ENCODE measurements at regions not wholly inside any gene's neighbourhood (a gene's known extent, or its start where the extent isn't known, plus 50 kb on each side); places are given as distances from the start of the nearest gene placed in this dataset.

DNA sequence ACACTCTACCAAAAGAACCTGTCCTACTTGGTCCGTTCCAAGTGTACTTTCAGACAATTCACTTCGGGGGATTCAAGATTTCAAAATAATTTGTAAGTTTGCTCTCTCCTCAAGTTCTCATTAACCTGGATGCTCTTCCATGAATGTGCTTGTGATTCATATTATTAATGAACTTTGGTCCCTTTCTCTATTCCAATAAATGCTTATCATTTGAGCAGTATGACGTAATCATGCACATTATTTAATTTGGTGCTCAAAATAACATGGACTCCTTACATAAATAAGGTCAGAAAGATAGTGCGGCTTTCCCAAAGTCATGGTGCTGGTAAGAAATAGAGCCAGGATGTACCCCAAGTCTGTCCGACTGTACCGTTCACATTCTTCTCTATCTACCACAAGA lies 323.2 kb upstream of the SLCO3A1 start:
- TF ChIP-seq EZH2 (IDR thresholded peaks at IDR 0.05; ENCODE audit: low read length, missing control alignments), result no peak
- TF ChIP-seq, protein P1, sequence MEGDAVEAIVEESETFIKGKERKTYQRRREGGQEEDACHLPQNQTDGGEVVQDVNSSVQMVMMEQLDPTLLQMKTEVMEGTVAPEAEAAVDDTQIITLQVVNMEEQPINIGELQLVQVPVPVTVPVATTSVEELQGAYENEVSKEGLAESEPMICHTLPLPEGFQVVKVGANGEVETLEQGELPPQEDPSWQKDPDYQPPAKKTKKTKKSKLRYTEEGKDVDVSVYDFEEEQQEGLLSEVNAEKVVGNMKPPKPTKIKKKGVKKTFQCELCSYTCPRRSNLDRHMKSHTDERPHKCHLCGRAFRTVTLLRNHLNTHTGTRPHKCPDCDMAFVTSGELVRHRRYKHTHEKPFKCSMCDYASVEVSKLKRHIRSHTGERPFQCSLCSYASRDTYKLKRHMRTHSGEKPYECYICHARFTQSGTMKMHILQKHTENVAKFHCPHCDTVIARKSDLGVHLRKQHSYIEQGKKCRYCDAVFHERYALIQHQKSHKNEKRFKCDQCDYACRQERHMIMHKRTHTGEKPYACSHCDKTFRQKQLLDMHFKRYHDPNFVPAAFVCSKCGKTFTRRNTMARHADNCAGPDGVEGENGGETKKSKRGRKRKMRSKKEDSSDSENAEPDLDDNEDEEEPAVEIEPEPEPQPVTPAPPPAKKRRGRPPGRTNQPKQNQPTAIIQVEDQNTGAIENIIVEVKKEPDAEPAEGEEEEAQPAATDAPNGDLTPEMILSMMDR (conservative IDR thresholded peaks at IDR 0.05 in 1 of 2, IDR thresholded peaks at IDR 0.05 in 1 of 2; ENCODE audit: low read depth in 1 of 2, low read length in 2 of 2), result no peak
- H3K79me2 ChIP-seq (ENCODE audit: control insufficient read depth, insufficient read depth, low read length), result no peaks in the 10 kb centered on the region
- no peak overlapping the region for H2AFZ ChIP-seq (ENCODE audit: low read length)
- H3K27me3 ChIP-seq (ENCODE audit: control insufficient read depth, insufficient read depth, low read length), result no peaks in the 10 kb centered on the region
- H3K36me3 ChIP-seq (ENCODE audit: control insufficient read depth, insufficient read depth, low read length), result no peaks in the 10 kb centered on the region
- no peaks in the 10 kb centered on the region for H3K4me1 ChIP-seq (ENCODE audit: control insufficient read depth, extremely low read depth, insufficient read depth, low read length)
- no peaks in the 10 kb centered on the region for H4K20me1 ChIP-seq (ENCODE audit: control insufficient read depth, extremely low read depth, insufficient read depth, low read length)
- H3K9ac ChIP-seq (ENCODE audit: insufficient read depth, low read length), result no peak overlapping the region
- no peak for DNase-seq (ENCODE audit: low read depth in 2 of 2)
- H3K9me3 ChIP-seq (ENCODE audit: control insufficient read depth, insufficient read depth, low read depth, low read length), result no peaks in the 10 kb centered on the region
- H3K4me3 ChIP-seq (replicated peaks in 1 of 4; ENCODE audit: control extremely low read depth in 1 of 4, insufficient read depth in 1 of 4, low read depth in 3 of 4, low read length in 4 of 4), result no peak overlapping the region
- H3K27ac ChIP-seq (ENCODE audit: insufficient read depth, low read length), result no peak overlapping the region
- H3K4me2 ChIP-seq (ENCODE audit: extremely low read depth, insufficient read depth, low read length), result no peak overlapping the region

DNA sequence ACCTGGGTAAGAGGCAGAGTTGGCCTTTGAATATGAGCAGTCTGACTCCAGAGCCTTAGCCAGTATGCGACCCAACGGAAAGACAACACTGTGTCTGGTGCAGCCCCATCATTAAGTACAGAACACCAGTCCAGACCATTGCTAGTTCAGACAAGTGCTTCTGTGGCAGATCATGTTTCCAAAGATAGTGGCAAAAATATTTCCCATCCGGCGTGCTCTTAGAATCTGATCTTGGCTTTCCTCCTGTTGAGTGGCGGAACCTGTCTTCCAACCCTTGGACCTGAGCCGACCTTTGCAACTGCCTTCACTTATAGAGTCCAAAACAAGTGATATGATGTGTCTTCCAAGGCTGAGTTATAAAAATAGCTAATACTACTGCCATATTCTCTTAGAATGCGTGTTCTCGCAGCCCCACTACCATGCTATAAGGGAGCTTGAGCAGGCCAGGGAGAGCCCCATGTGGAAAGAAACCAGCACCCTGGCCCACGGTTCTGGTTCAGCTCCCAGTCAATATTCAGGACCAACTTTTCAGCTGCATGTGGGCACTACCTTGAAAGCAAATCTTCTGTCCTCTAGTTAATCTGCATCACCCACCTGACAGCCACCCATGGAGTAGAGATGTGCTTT lies 322.4 kb upstream of the SLCO3A1 start:
- no peaks in the 10 kb centered on the region for H3K9me3 ChIP-seq (ENCODE audit: control insufficient read depth, insufficient read depth, low read depth, low read length)
- H3K4me2 ChIP-seq (ENCODE audit: extremely low read depth, insufficient read depth, low read length), result no peak overlapping the region
- H3K36me3 ChIP-seq (ENCODE audit: control insufficient read depth, insufficient read depth, low read length), result no peaks in the 10 kb centered on the region
- no peaks in the 10 kb centered on the region for H4K20me1 ChIP-seq (ENCODE audit: control insufficient read depth, extremely low read depth, insufficient read depth, low read length)
- H2AFZ ChIP-seq (ENCODE audit: low read length), result no peak overlapping the region
- peaks cover under 1% of the 10 kb centered on the region for H3K4me1 ChIP-seq (ENCODE audit: control insufficient read depth, extremely low read depth, insufficient read depth, low read length)
- no peak overlapping the region for H3K4me3 ChIP-seq (replicated peaks in 1 of 4; ENCODE audit: control extremely low read depth in 1 of 4, insufficient read depth in 1 of 4, low read depth in 3 of 4, low read length in 4 of 4)
- H3K79me2 ChIP-seq (ENCODE audit: control insufficient read depth, insufficient read depth, low read length), result no peaks in the 10 kb centered on the region
- no peak overlapping the region for H3K9ac ChIP-seq (ENCODE audit: insufficient read depth, low read length)
- no peaks in the 10 kb centered on the region for H3K27me3 ChIP-seq (ENCODE audit: control insufficient read depth, insufficient read depth, low read length)
- TF ChIP-seq EZH2 (IDR thresholded peaks at IDR 0.05; ENCODE audit: low read length, missing control alignments), result no peak
- TF ChIP-seq, protein P1 (conservative IDR thresholded peaks at IDR 0.05 in 1 of 2, IDR thresholded peaks at IDR 0.05 in 1 of 2; ENCODE audit: low read depth in 1 of 2, low read length in 2 of 2), result no peak
- no peak overlapping the region for H3K27ac ChIP-seq (ENCODE audit: insufficient read depth, low read length)
- no peak for DNase-seq (ENCODE audit: low read depth in 2 of 2)

DNA sequence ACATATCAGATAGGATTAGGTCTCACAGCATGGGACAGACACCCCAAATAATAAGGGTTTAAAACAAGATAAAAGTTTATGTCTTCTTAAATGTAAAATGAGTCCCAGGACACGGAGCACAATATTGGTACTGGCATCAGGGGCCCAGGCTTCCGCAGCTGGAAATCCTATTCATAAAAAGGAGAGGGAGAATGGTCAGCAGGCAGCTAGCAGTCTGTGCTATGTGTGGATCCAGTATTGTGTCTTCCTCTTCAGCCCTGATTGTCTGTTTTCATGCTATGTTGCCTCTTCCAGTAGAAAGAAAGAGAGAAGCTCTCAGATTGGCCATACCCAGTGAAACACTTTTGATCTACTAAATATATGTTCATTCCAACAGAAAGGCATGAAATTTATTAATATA lies 319.3 kb upstream of the SLCO3A1 start:
- H3K36me3 ChIP-seq (ENCODE audit: control insufficient read depth, insufficient read depth, low read length), result no peaks in the 10 kb centered on the region
- H4K20me1 ChIP-seq (ENCODE audit: control insufficient read depth, extremely low read depth, insufficient read depth, low read length), result no peaks in the 10 kb centered on the region
- DNase-seq (ENCODE audit: low read depth in 2 of 2), result no peak
- H3K4me1 ChIP-seq (ENCODE audit: control insufficient read depth, extremely low read depth, insufficient read depth, low read length), result peaks cover 11% of the 10 kb centered on the region
- no peaks in the 10 kb centered on the region for H3K9me3 ChIP-seq (ENCODE audit: control insufficient read depth, insufficient read depth, low read depth, low read length)
- no peak overlapping the region for H3K9ac ChIP-seq (ENCODE audit: insufficient read depth, low read length)
- H3K4me2 ChIP-seq (ENCODE audit: extremely low read depth, insufficient read depth, low read length), result no peak overlapping the region
- no peaks in the 10 kb centered on the region for H3K27me3 ChIP-seq (ENCODE audit: control insufficient read depth, insufficient read depth, low read length)
- H3K4me3 ChIP-seq (replicated peaks in 1 of 4; ENCODE audit: control extremely low read depth in 1 of 4, insufficient read depth in 1 of 4, low read depth in 3 of 4, low read length in 4 of 4), result no peak overlapping the region
- TF ChIP-seq, protein P1 (conservative IDR thresholded peaks at IDR 0.05 in 1 of 2, IDR thresholded peaks at IDR 0.05 in 1 of 2; ENCODE audit: low read depth in 1 of 2, low read length in 2 of 2), result no peak
- TF ChIP-seq EZH2 (IDR thresholded peaks at IDR 0.05; ENCODE audit: low read length, missing control alignments), result no peak
- no peak overlapping the region for H2AFZ ChIP-seq (ENCODE audit: low read length)
- no peak overlapping the region for H3K27ac ChIP-seq (ENCODE audit: insufficient read depth, low read length)
- H3K79me2 ChIP-seq (ENCODE audit: control insufficient read depth, insufficient read depth, low read length), result no peaks in the 10 kb centered on the region
